OCI-LY7 (cell line): ENCODE measurements at regions not wholly inside any gene's neighbourhood (a gene's known extent, or its start where the extent isn't known, plus 50 kb on each side); places are given as distances from the start of the nearest gene placed in this dataset.

Experiments
- BruUV-seq: library from RNA; stranded (reverse); fragments of 400-500 nt; replicated peaks from 2 replicates; lab custom pipeline; 2021; lab: Mats Ljungman, UMichigan
- CTCF ChIA-PET: fragments of 300-600 bp; sonication (Branson Sonifier 250); formaldehyde crosslinking; loops from one replicate; lab custom pipeline; 2022; ENCODE audit warnings: antibody characterized with exemption; ENCODE audit not compliant: unreplicated experiment; lab: Charles Lee
- POLR2A ChIA-PET: fragments of 300-600 bp; sonication (Branson Sonifier 250); formaldehyde crosslinking; loops from one replicate; lab custom pipeline; 2022; ENCODE audit warnings: antibody characterized with exemption; lab: Charles Lee
- DNase-seq: peaks from one replicate; pipeline ENCODE4 v3.0.0-alpha.2; 2015; ENCODE audit warnings: low spot score
- H2AFZ ChIP-seq: fragments of 200-600 bp; sonication (generic), shearing (Covaris generic); 2 replicates; pipeline ENCODE4 v1.6.1; 2014; ENCODE audit warnings: mild to moderate bottlenecking, antibody characterized with exemption, low read length, moderate library complexity
- H3K27ac ChIP-seq: fragments of 200-600 bp; sonication (generic); 2 replicates; pipeline ENCODE4 v1.5.1; 2014; ENCODE audit warnings: mixed run types, low read depth, mild to moderate bottlenecking, moderate library complexity, low read length, inconsistent platforms; ENCODE audit not compliant: poor library complexity, severe bottlenecking
- H3K36me3 ChIP-seq: fragments of 200-600 bp; sonication (generic); 2 replicates; pipeline ENCODE4 v1.6.1; 2014; ENCODE audit warnings: mild to moderate bottlenecking, antibody characterized with exemption, low read length, moderate library complexity, mixed read lengths; ENCODE audit not compliant: insufficient read depth
- H3K4me1 ChIP-seq: fragments of 200-600 bp; sonication (generic); 2 replicates; pipeline ENCODE4 v1.5.1; 2014; ENCODE audit warnings: mild to moderate bottlenecking, low read length; ENCODE audit not compliant: insufficient read depth, poor library complexity, severe bottlenecking
- H3K4me2 ChIP-seq: fragments of 200-600 bp; sonication (generic); 2 replicates; pipeline ENCODE4 v1.6.1; 2014; ENCODE audit warnings: mild to moderate bottlenecking, low read length
- H3K4me3 ChIP-seq: fragments of 200-600 bp; sonication (generic); 2 replicates; pipeline ENCODE4 v1.5.1; 2014; ENCODE audit warnings: mild to moderate bottlenecking, low read depth, low read length; ENCODE audit not compliant: poor library complexity, severe bottlenecking
- H3K79me2 ChIP-seq: fragments of 200-600 bp; sonication (generic); 2 replicates; pipeline ENCODE4 v1.6.1; 2016; ENCODE audit warnings: low read depth, mild to moderate bottlenecking, low read length, moderate library complexity, mixed read lengths; ENCODE audit not compliant: insufficient read depth
- H3K9me2 ChIP-seq: fragments of 200-600 bp; sonication (generic); 2 replicates; pipeline ENCODE4 v1.6.1; 2016; ENCODE audit warnings: mild to moderate bottlenecking, low read length, mixed read lengths; ENCODE audit not compliant: insufficient read depth
- H3K9me3 ChIP-seq: fragments of 200-600 bp; sonication (generic); 2 replicates; pipeline ENCODE4 v1.6.1; 2014; ENCODE audit warnings: mild to moderate bottlenecking, mixed run types, low read length, mixed read lengths
- H4K20me1 ChIP-seq: fragments of 200-600 bp; sonication (generic); 2 replicates; pipeline ENCODE4 v1.6.1; 2014; ENCODE audit warnings: mild to moderate bottlenecking, antibody characterized with exemption, low read length, moderate library complexity, mixed read lengths; ENCODE audit not compliant: insufficient read depth
- EZH2phosphoT487 ChIP-seq: fragments of 200-600 bp; sonication (generic); IDR thresholded peaks from 2 replicates; pipeline ENCODE4 v1.6.1; 2018; ENCODE audit warnings: low read depth, borderline replicate concordance, mild to moderate bottlenecking, mixed run types, antibody characterized with exemption, low read length, moderate library complexity, mixed read lengths
- intact Hi-C: fragments of 100-400 bp; cut with micrococcal nuclease; formaldehyde crosslinking; loops from one replicate; pipeline ENCODE4 v1.10.0; 2022; ENCODE audit not compliant: unreplicated experiment
- TF ChIP-seq, protein P1 (sequence below): fragments of 200-600 bp; sonication (generic); conservative IDR thresholded peaks from 2 replicates; pipeline ENCODE4 v1.5.1; 2014; ENCODE audit warnings: mild to moderate bottlenecking, antibody characterized with exemption, low read length, moderate library complexity, mixed read lengths

DNA sequence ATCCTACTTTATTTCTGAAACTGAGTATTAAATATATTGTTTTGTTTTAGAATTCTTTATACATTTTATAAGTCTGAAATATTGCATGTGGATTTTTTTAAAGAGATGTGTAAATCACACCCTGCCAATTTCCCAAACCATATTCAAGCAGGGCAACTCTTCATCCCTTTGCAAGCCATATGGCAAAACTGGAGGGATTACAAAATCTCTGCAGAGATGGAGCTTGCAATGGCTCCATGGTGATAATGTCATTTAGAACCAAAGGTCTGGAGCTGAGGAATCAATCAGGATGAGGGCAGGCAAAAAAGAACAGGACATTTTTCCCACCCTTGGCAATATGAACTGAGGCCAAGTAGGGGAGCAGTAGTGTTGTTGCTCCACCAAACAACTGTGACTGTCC lies 173.4 kb downstream of the BMP4 start:
- no peaks in the 10 kb centered on the region for H4K20me1 ChIP-seq
- DNase-seq = no peak
- H3K4me1 ChIP-seq = no peaks in the 10 kb centered on the region
- H3K36me3 ChIP-seq = no peaks in the 10 kb centered on the region
- no peak for TF ChIP-seq EZH2phosphoT487
- TF ChIP-seq, protein P1, sequence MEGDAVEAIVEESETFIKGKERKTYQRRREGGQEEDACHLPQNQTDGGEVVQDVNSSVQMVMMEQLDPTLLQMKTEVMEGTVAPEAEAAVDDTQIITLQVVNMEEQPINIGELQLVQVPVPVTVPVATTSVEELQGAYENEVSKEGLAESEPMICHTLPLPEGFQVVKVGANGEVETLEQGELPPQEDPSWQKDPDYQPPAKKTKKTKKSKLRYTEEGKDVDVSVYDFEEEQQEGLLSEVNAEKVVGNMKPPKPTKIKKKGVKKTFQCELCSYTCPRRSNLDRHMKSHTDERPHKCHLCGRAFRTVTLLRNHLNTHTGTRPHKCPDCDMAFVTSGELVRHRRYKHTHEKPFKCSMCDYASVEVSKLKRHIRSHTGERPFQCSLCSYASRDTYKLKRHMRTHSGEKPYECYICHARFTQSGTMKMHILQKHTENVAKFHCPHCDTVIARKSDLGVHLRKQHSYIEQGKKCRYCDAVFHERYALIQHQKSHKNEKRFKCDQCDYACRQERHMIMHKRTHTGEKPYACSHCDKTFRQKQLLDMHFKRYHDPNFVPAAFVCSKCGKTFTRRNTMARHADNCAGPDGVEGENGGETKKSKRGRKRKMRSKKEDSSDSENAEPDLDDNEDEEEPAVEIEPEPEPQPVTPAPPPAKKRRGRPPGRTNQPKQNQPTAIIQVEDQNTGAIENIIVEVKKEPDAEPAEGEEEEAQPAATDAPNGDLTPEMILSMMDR = no peak
- ChIA-PET CTCF (no interaction called here), POLR2A (no interaction called here)
- H3K4me3 ChIP-seq = no peak overlapping the region
- H2AFZ ChIP-seq = no peak overlapping the region
- intact Hi-C loops = no loop called here
- no TSS peak for BruUV-seq
- no peaks in the 10 kb centered on the region for H3K9me3 ChIP-seq
- H3K79me2 ChIP-seq = no peaks in the 10 kb centered on the region
- no peaks in the 10 kb centered on the region for H3K9me2 ChIP-seq
- H3K27ac ChIP-seq = no peak overlapping the region
- no peak overlapping the region for H3K4me2 ChIP-seq

- Histone ChIP-seq H2AFZ (no peak overlapping the region), H3K36me3 (no peaks in the 10 kb centered on the region), H3K9me3 (no peaks in the 10 kb centered on the region), H4K20me1 (no peaks in the 10 kb centered on the region), H3K4me1 (no peaks in the 10 kb centered on the region), H3K79me2 (no peaks in the 10 kb centered on the region), H3K27ac (no peak overlapping the region), H3K4me2 (no peak overlapping the region), H3K9me2 (no peaks in the 10 kb centered on the region), H3K4me3 (no peak overlapping the region)
- CTCF ChIA-PET = no interaction called here
- no peak for DNase-seq
- no TSS peak for BruUV-seq
- TF ChIP-seq EZH2phosphoT487 = no peak
- TF ChIP-seq, protein P1 = no peak
- POLR2A ChIA-PET = no interaction called here
- intact Hi-C loops = no loop called here
Measured at GRCh38 chr14:53780051-53780555, 176.5 kb downstream of the BMP4 start.

- DNase-seq = no peak
- Histone ChIP-seq H3K4me2 (no peak overlapping the region), H3K4me1 (no peaks in the 10 kb centered on the region), H3K9me3 (no peaks in the 10 kb centered on the region), H2AFZ (no peak overlapping the region), H4K20me1 (no peaks in the 10 kb centered on the region), H3K36me3 (no peaks in the 10 kb centered on the region), H3K27ac (no peak overlapping the region), H3K4me3 (no peak overlapping the region), H3K79me2 (no peaks in the 10 kb centered on the region), H3K9me2 (no peaks in the 10 kb centered on the region)
- POLR2A ChIA-PET = no interaction called here
- intact Hi-C loops = no loop called here
- BruUV-seq = no TSS peak
- CTCF ChIA-PET = no interaction called here
- no peak for TF ChIP-seq EZH2phosphoT487
- TF ChIP-seq, protein P1 = no peak
Measured at GRCh38 chr14:53779301-53779700, 177.3 kb downstream of the BMP4 start.
